Fibroblast of lung (primary cell): ENCODE measurements at regions not wholly inside any gene's neighbourhood (a gene's known extent, or its start where the extent isn't known, plus 50 kb on each side); places are given as distances from the start of the nearest gene placed in this dataset.

Experiments
- EZH2 ChIP-seq: IDR thresholded peaks from 2 replicates; pipeline ENCODE4 v1.5.1; 2012; ENCODE audit warnings: low read length, control low read depth, mild to moderate bottlenecking; ENCODE audit errors: missing control alignments
- TF ChIP-seq, protein P1 (sequence below), 2 donors: IDR thresholded peaks in 1 of 2; conservative IDR thresholded peaks in 1 of 2; 1 replicate in 1 of 2; 2 replicates in 1 of 2; pipeline ENCODE4 v1.5.1; 2011 to 2012; ENCODE audit warnings: low read length in 2 of 2, control low read depth in 1 of 2, inconsistent platforms in 1 of 2, low read depth in 1 of 2, mild to moderate bottlenecking in 1 of 2

GRCh38 chr6:68317366-68317765 lies 317.7 kb upstream of the ADGRB3 start:
- TF ChIP-seq, protein P1, sequence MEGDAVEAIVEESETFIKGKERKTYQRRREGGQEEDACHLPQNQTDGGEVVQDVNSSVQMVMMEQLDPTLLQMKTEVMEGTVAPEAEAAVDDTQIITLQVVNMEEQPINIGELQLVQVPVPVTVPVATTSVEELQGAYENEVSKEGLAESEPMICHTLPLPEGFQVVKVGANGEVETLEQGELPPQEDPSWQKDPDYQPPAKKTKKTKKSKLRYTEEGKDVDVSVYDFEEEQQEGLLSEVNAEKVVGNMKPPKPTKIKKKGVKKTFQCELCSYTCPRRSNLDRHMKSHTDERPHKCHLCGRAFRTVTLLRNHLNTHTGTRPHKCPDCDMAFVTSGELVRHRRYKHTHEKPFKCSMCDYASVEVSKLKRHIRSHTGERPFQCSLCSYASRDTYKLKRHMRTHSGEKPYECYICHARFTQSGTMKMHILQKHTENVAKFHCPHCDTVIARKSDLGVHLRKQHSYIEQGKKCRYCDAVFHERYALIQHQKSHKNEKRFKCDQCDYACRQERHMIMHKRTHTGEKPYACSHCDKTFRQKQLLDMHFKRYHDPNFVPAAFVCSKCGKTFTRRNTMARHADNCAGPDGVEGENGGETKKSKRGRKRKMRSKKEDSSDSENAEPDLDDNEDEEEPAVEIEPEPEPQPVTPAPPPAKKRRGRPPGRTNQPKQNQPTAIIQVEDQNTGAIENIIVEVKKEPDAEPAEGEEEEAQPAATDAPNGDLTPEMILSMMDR (conservative IDR thresholded peaks at IDR 0.05 in 1 of 2, IDR thresholded peaks at IDR 0.05 in 1 of 2; ENCODE audit: low read depth in 1 of 2, low read length in 2 of 2) = no peak
- no peak for TF ChIP-seq EZH2
